ENCODE measurements at regions not wholly inside any gene's neighbourhood (a gene's known extent, or its start where the extent isn't known, plus 50 kb on each side); places are given as distances from the start of the nearest gene placed in this dataset.

- ATAC-seq (no peak), DNase-seq (no peak)
- intact Hi-C loops (cut with DNase I) = no loop called here
These were observed 120.2 kb upstream of the ERRFI1 start for GRCh38 chr1:8146257-8146855.

DNA sequence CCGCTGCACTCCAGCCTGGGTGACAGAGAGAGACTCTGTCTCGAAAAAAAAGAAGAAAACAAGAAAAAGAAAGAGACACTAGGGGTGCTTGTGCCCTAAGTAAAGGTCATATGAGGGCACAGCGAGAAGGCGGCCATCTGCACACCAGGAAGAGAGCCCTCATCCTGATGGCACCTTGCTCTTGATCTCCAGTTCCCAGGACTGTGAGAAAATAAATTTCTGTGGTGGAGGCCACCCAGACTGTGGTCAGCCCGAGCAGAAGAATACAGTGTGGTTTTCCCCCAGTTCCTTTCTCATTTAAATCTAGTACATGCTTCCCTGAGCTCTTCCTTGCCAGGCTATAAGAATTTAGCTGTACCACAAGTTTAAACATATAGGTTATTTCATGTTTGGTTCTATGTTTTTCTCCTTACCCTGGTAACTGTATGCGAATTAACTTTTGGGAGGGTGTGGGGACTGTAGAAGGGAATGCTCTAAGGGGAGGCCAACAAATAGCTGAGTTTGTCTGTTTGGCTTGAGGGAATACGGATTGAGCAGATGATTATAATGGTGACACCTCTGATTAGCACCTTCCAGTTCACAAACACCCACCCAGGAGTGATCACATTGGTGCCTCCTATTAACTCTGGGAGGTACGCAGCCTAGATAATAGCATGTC lies 119.6 kb upstream of the ERRFI1 start:
- Histone ChIP-seq H3K9me3 (no peaks in the 10 kb centered on the region), H3K36me3 (no peaks in the 10 kb centered on the region), H3K27me3 (no peaks in the 10 kb centered on the region), H3K4me1 (no peaks in the 10 kb centered on the region), H3K27ac (no peak overlapping the region), H3K4me3 (no peak overlapping the region)
- intact Hi-C loops (cut with DNase I) = no loop called here
- DNase-seq (no peak), ATAC-seq (no peak)
- TF ChIP-seq CTCF (IDR thresholded peaks at IDR 0.05) = no peak

More at GRCh38 chr1:8146257-8146855, 120.2 kb upstream of the ERRFI1 start:
- Histone ChIP-seq H3K27ac (no peak overlapping the region), H3K9me3 (no peaks in the 10 kb centered on the region), H3K4me3 (no peak overlapping the region), H3K27me3 (no peaks in the 10 kb centered on the region), H3K36me3 (no peaks in the 10 kb centered on the region), H3K4me1 (no peaks in the 10 kb centered on the region)
- no peak for TF ChIP-seq CTCF (IDR thresholded peaks at IDR 0.05)

GRCh38 chr1:8144323-8144722 lies 118.2 kb upstream of the ERRFI1 start:
- Histone ChIP-seq H3K9me3 (no peaks in the 10 kb centered on the region), H3K27me3 (no peaks in the 10 kb centered on the region), H3K27ac (no peak overlapping the region), H3K4me1 (no peaks in the 10 kb centered on the region), H3K36me3 (no peaks in the 10 kb centered on the region), H3K4me3 (no peak overlapping the region)
- no peak for TF ChIP-seq CTCF (IDR thresholded peaks at IDR 0.05)
- ATAC-seq (no peak), DNase-seq (no peak)
- intact Hi-C loops (cut with DNase I) = no loop called here

DNA sequence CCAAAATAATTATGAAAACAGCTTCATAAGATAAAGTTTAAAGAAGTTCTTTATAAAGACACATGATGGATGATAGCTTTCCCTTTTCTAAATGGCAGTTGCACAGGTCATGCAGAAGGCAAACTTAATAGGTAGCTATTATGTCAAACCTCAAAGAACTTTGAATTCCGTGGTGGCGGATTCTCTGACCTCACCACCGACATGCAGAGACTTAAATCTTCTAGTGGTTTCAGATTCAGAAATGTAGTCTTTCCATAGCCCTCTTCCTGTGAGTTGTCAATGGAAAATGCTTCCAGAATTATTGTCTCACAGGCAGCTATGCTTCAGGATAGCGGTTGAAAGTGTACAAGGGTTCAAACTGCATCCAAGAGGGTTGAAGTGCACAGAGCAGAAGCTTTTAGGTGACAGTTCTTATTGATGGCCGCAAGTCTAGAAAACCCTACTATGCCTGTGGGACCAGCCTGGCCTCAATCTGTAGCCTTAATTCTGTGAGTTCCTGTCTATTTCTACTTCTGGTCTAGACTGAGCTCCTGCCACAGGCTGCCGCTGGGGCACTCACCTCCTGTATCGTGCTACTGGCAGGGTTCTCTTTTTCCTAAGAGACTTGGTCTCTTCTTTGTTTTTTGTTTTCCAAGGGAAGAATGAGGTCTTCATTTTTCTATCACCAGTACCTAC lies 117.0 kb upstream of the ERRFI1 start:
- DNase-seq (no peak), ATAC-seq (no peak)
- Histone ChIP-seq H3K27me3 (no peaks in the 10 kb centered on the region), H3K36me3 (no peaks in the 10 kb centered on the region), H3K27ac (no peak overlapping the region), H3K4me3 (no peak overlapping the region), H3K9me3 (no peaks in the 10 kb centered on the region), H3K4me1 (no peaks in the 10 kb centered on the region)
- intact Hi-C loops (cut with DNase I) = no loop called here
- no peak for TF ChIP-seq CTCF (IDR thresholded peaks at IDR 0.05)

DNA sequence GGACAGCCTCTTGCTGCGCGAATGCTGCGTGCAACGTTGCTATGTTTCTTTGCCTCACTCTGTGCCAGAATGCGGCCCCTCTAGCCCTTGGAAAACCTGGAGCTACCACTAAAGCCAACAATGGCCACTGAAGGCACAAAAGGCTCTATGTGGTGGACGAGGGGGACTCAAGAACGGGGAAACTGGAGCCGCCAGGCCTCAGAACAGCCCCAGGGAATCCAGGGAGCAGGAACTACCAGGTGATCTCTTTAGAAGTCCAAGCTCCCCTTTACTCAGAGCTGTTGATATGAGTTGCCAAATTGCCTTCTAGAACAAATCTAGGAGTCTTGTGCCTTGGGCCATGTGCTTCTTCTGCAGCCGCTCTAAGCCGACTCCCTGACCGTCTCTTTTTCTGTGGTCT lies 113.8 kb upstream of the ERRFI1 start:
- Histone ChIP-seq H3K36me3 (no peaks in the 10 kb centered on the region), H3K27ac (no peak overlapping the region), H3K4me1 (no peaks in the 10 kb centered on the region), H3K4me3 (no peak overlapping the region), H3K9me3 (no peaks in the 10 kb centered on the region), H3K27me3 (no peaks in the 10 kb centered on the region)
- intact Hi-C loops (cut with DNase I) = no loop called here
- no peak for ATAC-seq
- TF ChIP-seq CTCF (IDR thresholded peaks at IDR 0.05) = no peak
- DNase-seq = no peak
